Neural progenitor cell (in vitro differentiated cells): ENCODE measurements at regions not wholly inside any gene's neighbourhood (a gene's known extent, or its start where the extent isn't known, plus 50 kb on each side); places are given as distances from the start of the nearest gene placed in this dataset.

Experiments
- EZH2 ChIP-seq: fragments of 200-600 bp; sonication (generic); IDR thresholded peaks from 2 replicates; pipeline ENCODE4 v1.6.1; 2017; ENCODE audit warnings: antibody characterized with exemption, mild to moderate bottlenecking, moderate library complexity
- TF ChIP-seq, protein P1 (sequence below): fragments of 200-600 bp; sonication (generic); IDR thresholded peaks from 2 replicates; pipeline ENCODE4 v1.5.1; 2017; ENCODE audit warnings: antibody characterized with exemption, mild to moderate bottlenecking

DNA sequence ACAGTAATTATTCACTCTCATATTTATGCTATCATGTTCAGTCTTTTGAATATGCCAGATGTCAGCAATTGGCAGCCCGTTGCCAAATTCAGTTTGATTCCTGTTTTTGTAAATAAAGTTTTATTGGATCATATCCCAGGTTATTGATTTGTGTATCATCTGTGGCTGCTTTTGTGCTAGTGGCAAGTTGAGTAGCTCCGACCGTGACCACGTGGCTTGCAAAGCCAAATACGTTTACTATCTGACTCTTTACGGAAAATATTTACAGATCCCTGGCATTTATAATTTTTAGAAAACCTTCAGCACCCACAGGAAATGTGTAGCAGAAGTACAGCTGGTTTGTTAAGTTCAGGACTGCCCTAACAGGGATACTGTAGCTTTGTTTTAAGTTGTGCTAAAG, 67.4 kb downstream of the VCX2 start:
- TF ChIP-seq, protein P1, sequence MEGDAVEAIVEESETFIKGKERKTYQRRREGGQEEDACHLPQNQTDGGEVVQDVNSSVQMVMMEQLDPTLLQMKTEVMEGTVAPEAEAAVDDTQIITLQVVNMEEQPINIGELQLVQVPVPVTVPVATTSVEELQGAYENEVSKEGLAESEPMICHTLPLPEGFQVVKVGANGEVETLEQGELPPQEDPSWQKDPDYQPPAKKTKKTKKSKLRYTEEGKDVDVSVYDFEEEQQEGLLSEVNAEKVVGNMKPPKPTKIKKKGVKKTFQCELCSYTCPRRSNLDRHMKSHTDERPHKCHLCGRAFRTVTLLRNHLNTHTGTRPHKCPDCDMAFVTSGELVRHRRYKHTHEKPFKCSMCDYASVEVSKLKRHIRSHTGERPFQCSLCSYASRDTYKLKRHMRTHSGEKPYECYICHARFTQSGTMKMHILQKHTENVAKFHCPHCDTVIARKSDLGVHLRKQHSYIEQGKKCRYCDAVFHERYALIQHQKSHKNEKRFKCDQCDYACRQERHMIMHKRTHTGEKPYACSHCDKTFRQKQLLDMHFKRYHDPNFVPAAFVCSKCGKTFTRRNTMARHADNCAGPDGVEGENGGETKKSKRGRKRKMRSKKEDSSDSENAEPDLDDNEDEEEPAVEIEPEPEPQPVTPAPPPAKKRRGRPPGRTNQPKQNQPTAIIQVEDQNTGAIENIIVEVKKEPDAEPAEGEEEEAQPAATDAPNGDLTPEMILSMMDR, result no peak
- TF ChIP-seq EZH2, result no peak
